ENCODE measurements at regions not wholly inside any gene's neighbourhood (a gene's known extent, or its start where the extent isn't known, plus 50 kb on each side); places are given as distances from the start of the nearest gene placed in this dataset. TPM values are rescaled to one million over a fixed set of nuclear protein-coding genes. Genes with fewer than 3 reads are reported as not detected.

GRCh38 chr14:47744155-47744554, 68.8 kb upstream of the MDGA2 start:
- peaks cover 5% of the 10 kb centered on the region for H3K4me1 Mint-ChIP-seq
- H3K4me2 ChIP-seq: no peak overlapping the region
- TF ChIP-seq EZH2phosphoT487 (IDR thresholded peaks at IDR 0.05) (no peak), EZH2 (IDR thresholded peaks at IDR 0.05) (no peak), CTCF (IDR thresholded peaks at IDR 0.05) (no peak)
- H3K9ac ChIP-seq: no peak overlapping the region
- no peaks in the 10 kb centered on the region for H3K36me3 ChIP-seq
- H3K27me3 ChIP-seq: no peaks in the 10 kb centered on the region
- H3K9me3 Mint-ChIP-seq: no peaks in the 10 kb centered on the region
- H3K4me3 Mint-ChIP-seq: no peak overlapping the region
- no peaks in the 10 kb centered on the region for H3K9me3 ChIP-seq (ENCODE audit: low read depth)
- H3K27me3 Mint-ChIP-seq (ENCODE audit: insufficient read depth, low read depth): no peaks in the 10 kb centered on the region
- H3K79me2 ChIP-seq (ENCODE audit: low read depth): no peaks in the 10 kb centered on the region
- no peak overlapping the region for H3K4me3 ChIP-seq
- no peaks in the 10 kb centered on the region for H3K4me1 ChIP-seq
- H4K20me1 ChIP-seq (ENCODE audit: low read depth): no peaks in the 10 kb centered on the region
- H3K27ac Mint-ChIP-seq: no peak overlapping the region
- DNase-seq (ENCODE audit: low spot score): no peak
- H3F3A ChIP-seq (ENCODE audit: low read depth): no peaks in the 10 kb centered on the region
- no peak overlapping the region for H2AFZ ChIP-seq (replicated peaks)
- H3K36me3 Mint-ChIP-seq: no peaks in the 10 kb centered on the region
- H3K27ac ChIP-seq: no peak overlapping the region

DNA sequence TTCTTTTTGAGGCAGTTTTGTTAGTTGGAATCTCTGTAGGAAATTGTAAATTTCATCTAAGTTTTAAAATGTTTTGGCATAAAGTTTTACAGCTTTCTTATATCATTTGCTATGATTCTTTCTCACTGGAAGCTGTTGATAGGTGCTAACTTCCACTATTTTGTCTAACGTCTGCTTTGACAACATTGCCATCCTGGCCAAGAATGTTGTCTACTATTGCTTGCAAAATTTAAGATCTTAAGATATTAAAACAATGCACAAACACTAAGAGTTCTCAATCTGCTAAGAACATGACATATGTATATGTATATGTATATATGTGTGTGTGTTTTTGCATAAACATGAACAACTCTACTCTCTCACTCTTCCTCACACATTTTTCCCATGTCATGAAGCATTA, 64.1 kb upstream of the MDGA2 start:
- no peak overlapping the region for H2AFZ ChIP-seq (replicated peaks)
- H3K27me3 ChIP-seq: no peaks in the 10 kb centered on the region
- no peaks in the 10 kb centered on the region for H4K20me1 ChIP-seq (ENCODE audit: low read depth)
- no peaks in the 10 kb centered on the region for H3F3A ChIP-seq (ENCODE audit: low read depth)
- DNase-seq (ENCODE audit: low spot score): no peak
- TF ChIP-seq EZH2phosphoT487 (IDR thresholded peaks at IDR 0.05): no peak
- Mint-ChIP-seq H3K4me1 (no peaks in the 10 kb centered on the region), H3K4me3 (no peak overlapping the region), H3K36me3 (no peaks in the 10 kb centered on the region), H3K9me3 (no peaks in the 10 kb centered on the region), H3K27ac (no peak overlapping the region), H3K27me3 (ENCODE audit: insufficient read depth, low read depth) (no peaks in the 10 kb centered on the region)
- H3K4me3 ChIP-seq: no peak overlapping the region
- H3K9ac ChIP-seq: no peak overlapping the region
- H3K4me2 ChIP-seq: no peak overlapping the region
- H3K4me1 ChIP-seq: no peaks in the 10 kb centered on the region
- H3K79me2 ChIP-seq (ENCODE audit: low read depth): no peaks in the 10 kb centered on the region
- no peak overlapping the region for H3K27ac ChIP-seq
- H3K36me3 ChIP-seq: no peaks in the 10 kb centered on the region
- H3K9me3 ChIP-seq (ENCODE audit: low read depth): no peaks in the 10 kb centered on the region

- H3K27ac Mint-ChIP-seq: no peak overlapping the region
- no peak overlapping the region for H3K4me3 ChIP-seq
- no peak for DNase-seq (ENCODE audit: low spot score)
- H3K4me1 Mint-ChIP-seq: peaks cover 9% of the 10 kb centered on the region
- H3K9me3 ChIP-seq (ENCODE audit: low read depth): no peaks in the 10 kb centered on the region
- no peak overlapping the region for H3K4me2 ChIP-seq
- no peaks in the 10 kb centered on the region for H3K9me3 Mint-ChIP-seq
- no peaks in the 10 kb centered on the region for H3K79me2 ChIP-seq (ENCODE audit: low read depth)
- no peak overlapping the region for H3K4me3 Mint-ChIP-seq
- TF ChIP-seq EZH2 (IDR thresholded peaks at IDR 0.05) (no peak), CTCF (IDR thresholded peaks at IDR 0.05) (no peak), EZH2phosphoT487 (IDR thresholded peaks at IDR 0.05) (no peak)
- no peaks in the 10 kb centered on the region for H3K4me1 ChIP-seq
- H3K27ac ChIP-seq: no peak overlapping the region
- no peak overlapping the region for H2AFZ ChIP-seq (replicated peaks)
- H3K36me3 ChIP-seq: no peaks in the 10 kb centered on the region
- no peaks in the 10 kb centered on the region for H3K27me3 ChIP-seq
- no peaks in the 10 kb centered on the region for H3K27me3 Mint-ChIP-seq (ENCODE audit: insufficient read depth, low read depth)
- H3K36me3 Mint-ChIP-seq: no peaks in the 10 kb centered on the region
- H3K9ac ChIP-seq: no peak overlapping the region
- no peaks in the 10 kb centered on the region for H3F3A ChIP-seq (ENCODE audit: low read depth)
- H4K20me1 ChIP-seq (ENCODE audit: low read depth): no peaks in the 10 kb centered on the region
These were observed 54.9 kb upstream of the MDGA2 start for GRCh38 chr14:47730296-47730695.

MicroRNAs encoded in the stretch of these regions (microRNA counts, 767-probe panel; counts per million panel counts)
- microRNA hsa-miR-548y: 460 counts per million, percentile 90 among the panel's probes with 10 or more counts

Small RNA genes lying in the stretch of these regions (microRNA-seq; reads per million reads assigned to microRNA genes)
- gene MIR548Y: not detected

Small RNA genes lying in the stretch of these regions (small RNA-seq; reads per million reads assigned to genes)
- gene AL121576.1 (not detected), gene AL512360.1 (not detected), gene MIR548Y (not detected), gene RNU6-297P (not detected)

All from neural progenitor cell (in vitro differentiated cells).